HFF-Myc (cell line): ENCODE measurements at regions not wholly inside any gene's neighbourhood (a gene's known extent, or its start where the extent isn't known, plus 50 kb on each side); places are given as distances from the start of the nearest gene placed in this dataset.

Source experiments
- DNase-seq: peaks from one replicate; pipeline ENCODE4 v3.0.0-alpha.2; 2011; ENCODE audit warnings: low read depth; ENCODE audit errors: extremely low read depth
- H3K4me3 ChIP-seq: replicated peaks from 2 replicates; pipeline ENCODE4 v1.5.1; 2011; ENCODE audit warnings: low read depth, mild to moderate bottlenecking, control low read depth, low read length
- CTCF ChIP-seq: IDR thresholded peaks from 2 replicates; pipeline ENCODE4 v1.5.1; 2012; ENCODE audit warnings: mild to moderate bottlenecking, low read depth, low read length, control low read depth; ENCODE audit errors: missing control alignments

- TF ChIP-seq CTCF: no peak
- H3K4me3 ChIP-seq: no peak overlapping the region
Observed at GRCh38 chr13:40075281-40075680, 419.8 kb downstream of the COG6 start.

GRCh38 chr13:40076765-40077362, 421.4 kb downstream of the COG6 start:
- TF ChIP-seq CTCF: no peak
- no peak for DNase-seq
- H3K4me3 ChIP-seq: no peak overlapping the region

More at GRCh38 chr13:40075281-40075680, 419.8 kb downstream of the COG6 start:
- no peak for DNase-seq

- H3K4me3 ChIP-seq: no peak overlapping the region
- TF ChIP-seq CTCF: no peak
- no peak for DNase-seq
Observed at GRCh38 chr13:40077396-40078027, 422.1 kb downstream of the COG6 start.

GRCh38 chr13:40079721-40080120, 424.3 kb downstream of the COG6 start:
- DNase-seq: no peak
- no peak overlapping the region for H3K4me3 ChIP-seq
- TF ChIP-seq CTCF: no peak

GRCh38 chr13:40080676-40081075, 425.2 kb downstream of the COG6 start:
- no peak for TF ChIP-seq CTCF
- H3K4me3 ChIP-seq: no peak overlapping the region
- DNase-seq: no peak

GRCh38 chr13:40082639-40083038, 427.2 kb downstream of the COG6 start:
- no peak for DNase-seq
- no peak overlapping the region for H3K4me3 ChIP-seq
- TF ChIP-seq CTCF: no peak

- no peak for TF ChIP-seq CTCF
- DNase-seq: no peak
- no peak overlapping the region for H3K4me3 ChIP-seq
Observed at GRCh38 chr13:40083841-40084240, 428.4 kb downstream of the COG6 start.
